Fibroblast of skin of abdomen (primary cell): ENCODE measurements at regions not wholly inside any gene's neighbourhood (a gene's known extent, or its start where the extent isn't known, plus 50 kb on each side); places are given as distances from the start of the nearest gene placed in this dataset.

Experiments used
- DNase-seq: peaks from one replicate; pipeline ENCODE4 v3.0.0-alpha.2; 2013

DNA sequence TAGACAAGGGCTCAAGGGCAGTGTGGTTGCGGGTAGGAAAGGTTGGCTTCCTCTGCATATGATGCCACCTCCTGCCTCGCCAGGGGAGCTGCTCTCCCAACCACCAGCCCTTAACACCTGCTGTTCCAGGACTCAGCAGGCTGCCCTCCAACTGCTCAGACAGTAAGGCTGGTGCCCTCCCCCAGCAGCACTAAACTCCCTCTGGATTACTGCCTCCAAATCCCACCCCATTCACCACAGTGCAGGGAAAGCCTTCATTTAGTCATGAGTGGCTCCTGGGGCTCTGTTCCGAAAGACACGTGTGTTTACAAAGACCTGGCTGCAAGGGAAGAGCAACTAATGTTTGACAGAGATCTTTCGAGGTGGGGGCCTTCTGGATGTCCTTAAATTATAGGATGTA lies 437.2 kb upstream of the MKI67 start:
- no peak for DNase-seq

- DNase-seq = no peak
Observed at GRCh38 chr10:128563904-128564303, 437.7 kb upstream of the MKI67 start.

GRCh38 chr10:128566361-128566968 lies 440.2 kb upstream of the MKI67 start:
- no peak for DNase-seq

GRCh38 chr10:128567551-128567950 lies 441.3 kb upstream of the MKI67 start:
- DNase-seq = no peak

DNA sequence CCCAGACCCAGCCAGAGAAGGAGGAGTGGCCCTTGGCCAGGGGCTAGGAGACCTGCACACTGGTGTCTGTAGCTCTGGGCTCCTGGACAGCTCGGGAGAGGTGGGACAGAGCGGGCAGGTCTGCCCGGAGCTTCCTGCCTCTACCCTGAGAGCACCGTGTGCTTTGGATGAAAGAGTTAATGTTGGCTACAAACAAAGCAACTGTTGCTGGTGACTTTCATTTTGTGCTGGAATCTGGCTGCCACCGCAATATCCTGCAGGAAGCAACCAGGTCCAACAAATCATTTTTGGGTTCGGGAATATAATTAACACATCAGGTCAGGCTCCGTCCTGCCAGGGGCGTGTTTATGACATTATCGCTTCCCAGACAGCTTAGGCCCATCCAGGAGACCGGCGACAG lies 441.8 kb upstream of the MKI67 start:
- no peak for DNase-seq

DNA sequence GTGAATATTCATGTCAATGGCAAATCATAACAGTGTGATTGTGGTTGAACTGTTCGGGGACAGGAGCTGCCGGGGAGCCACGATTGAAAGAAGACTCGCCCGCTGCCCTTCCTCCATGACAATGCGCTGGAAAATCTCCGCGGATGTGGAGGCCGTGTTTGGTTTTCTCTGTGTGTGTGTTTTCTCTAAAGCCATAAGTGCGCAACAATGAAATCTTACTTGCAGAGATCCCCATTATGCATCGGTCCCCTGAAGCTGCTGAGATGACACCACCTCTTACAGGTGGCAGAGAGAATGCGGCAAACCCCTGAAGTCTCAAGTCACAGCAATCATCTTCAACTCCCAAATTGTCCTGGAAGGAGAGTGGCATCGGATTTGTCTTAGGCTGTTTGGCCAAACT lies 442.3 kb upstream of the MKI67 start:
- DNase-seq = no peak

DNA sequence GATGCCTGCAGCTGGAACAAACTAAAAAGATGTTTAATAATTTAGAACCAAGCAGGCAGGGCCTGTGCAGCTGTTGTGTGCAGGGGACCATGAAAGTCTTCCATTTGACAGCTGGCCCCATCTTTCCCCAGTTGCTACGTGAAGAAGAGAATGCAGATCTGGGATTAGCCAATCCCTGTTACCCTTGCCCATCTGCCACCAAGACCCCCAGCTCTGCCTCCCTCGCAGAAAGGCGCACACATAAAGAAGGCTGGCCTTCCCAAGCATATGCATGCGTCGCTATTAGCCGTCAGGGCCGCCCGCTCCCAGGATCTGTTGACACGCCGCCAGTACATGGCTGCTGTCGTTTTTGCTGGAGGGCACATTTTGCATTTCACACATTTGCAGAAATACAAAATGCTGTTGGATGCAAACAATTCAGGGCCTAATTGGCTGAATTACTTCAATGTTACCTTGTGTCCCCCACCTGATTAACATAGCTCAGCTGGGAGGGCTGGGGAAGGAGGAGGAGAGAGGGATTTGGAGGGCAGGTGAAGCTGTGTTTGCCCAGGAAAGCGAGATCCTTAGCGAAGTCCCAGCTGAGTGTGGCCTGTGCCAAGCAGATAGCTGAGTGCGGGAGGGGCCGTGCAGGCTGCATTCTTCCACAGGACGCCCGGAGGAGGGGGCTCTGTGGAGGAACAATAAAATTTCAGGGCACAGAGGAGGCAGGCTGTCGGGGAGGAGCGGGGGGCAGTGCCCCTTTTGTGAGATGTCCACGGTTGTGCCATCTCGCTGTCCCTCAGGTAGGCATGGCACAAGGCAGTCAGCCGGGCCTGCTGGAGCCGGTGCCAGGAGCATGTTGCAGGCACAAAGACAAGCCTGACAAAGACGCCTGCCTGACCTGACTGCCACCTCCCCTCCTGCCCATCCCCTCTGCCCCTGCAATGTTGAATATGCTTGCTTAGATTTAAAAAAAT lies 443.0 kb upstream of the MKI67 start:
- DNase-seq = no peak

DNA sequence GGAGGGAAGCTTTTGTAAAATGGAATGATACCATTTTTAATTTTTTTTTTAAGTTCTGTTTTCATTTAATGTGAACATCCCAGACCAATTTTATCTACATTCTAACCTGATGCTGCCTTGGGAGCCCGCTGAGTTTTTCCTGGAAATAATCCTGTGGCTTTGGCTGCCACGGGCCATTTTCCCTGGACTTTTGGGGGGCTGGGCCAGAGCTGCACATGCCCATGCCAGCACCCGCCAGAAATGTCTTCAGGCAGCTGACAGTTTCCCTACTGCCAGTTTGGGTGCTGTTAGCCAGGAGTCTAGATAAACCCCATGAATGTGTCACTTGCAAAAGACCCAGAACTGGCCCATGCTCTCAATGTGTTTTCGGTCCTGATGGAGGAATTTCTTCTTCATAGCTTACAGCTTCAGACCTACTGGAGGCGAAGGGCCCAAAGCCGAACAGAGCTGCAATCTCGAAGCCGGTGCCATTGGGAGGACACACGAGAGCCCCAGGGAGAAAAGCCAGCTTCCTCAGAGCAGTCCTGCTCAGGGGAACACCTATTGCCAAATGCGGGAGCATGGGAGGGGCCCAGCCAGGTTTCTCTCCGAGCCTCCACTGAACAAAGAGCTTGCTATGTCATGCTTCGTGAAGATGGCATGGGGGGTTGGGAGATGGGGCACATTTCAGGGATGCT lies 444.2 kb upstream of the MKI67 start:
- no peak for DNase-seq

DNA sequence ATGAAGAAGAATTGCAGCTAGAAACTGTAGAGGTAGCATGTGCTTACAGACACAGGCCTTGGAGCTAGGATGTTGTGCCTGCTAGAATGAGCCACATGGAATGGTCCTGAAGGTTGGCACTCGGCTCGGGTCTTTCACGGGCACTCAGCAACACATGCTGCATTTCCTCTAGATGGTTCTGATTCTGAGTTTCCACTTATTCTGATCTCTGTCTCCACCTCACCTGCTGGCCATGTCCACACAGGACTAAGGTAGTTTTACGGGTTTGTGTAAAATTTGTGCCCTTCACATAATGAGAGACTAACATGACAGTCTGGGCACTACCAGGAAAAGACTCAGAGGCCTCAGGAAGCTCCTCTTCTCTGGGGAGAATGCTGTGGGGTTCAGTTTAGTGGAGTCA lies 444.8 kb upstream of the MKI67 start:
- no peak for DNase-seq

DNA sequence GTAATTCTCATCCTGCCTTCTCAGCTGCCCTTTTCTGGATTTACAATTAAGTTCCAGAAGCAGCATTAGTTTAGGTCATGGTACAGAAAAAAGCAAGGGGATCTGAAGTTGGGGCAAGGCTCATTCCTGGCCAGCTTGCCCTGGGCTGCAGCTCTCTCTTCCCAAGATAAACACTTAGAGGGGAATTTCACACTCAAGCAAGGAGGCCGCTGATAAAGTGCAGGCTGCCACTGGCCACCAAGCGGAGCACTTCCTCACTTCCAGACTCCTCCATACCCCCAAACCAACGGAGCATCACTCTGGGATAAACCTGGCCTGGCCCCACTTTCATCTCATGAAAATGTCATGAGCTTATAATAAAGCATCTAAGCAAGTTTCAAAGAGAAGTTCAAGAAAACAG lies 445.5 kb upstream of the MKI67 start:
- DNase-seq = no peak

DNA sequence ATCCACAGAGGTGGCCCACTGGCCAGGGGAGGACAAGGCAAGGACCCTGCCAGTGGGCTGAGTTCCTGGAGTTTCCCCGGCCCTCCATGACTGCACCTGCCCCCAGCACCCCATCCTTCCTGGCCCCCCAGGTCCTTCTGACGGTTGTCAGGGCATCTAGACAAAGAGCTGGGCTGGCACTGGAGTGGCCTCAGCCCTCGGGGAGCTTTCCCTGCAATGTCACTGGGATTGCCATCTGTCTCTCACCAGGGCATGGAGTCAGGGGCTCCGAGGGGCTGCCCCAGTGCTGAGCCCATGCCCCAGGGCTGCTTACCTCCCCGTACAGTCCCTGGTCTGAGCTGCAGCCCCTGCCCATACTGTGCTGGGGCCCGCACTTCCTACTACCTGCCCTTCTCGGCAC lies 446.5 kb upstream of the MKI67 start:
- no peak for DNase-seq

DNA sequence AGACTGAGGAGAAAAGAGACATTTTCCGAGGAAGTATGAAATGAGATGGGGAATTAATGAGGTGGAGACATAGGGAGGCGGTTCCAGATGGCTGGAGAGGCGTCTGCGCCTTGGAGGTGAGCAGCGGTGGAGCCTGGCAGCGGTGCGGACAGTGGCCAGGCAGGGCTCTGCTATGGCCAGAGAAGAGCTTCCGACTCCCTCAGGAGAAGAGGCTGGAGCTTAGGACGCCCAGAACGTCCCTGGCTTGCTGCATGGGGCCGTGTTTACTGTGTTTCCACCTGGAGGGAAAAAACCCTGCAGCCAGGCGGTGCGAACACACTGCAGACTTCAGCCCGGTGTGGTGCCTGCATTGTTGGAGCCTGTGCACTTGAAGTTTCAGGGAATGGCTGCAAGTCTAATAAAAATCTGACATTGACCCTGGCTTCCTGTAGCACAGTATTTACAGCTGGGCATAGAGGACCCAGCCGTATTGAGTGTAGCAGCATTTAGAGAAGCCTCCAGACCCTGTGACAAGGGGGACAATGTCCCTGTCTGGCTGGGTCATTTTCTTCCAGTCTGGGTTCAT lies 447.1 kb upstream of the MKI67 start:
- no peak for DNase-seq

DNA sequence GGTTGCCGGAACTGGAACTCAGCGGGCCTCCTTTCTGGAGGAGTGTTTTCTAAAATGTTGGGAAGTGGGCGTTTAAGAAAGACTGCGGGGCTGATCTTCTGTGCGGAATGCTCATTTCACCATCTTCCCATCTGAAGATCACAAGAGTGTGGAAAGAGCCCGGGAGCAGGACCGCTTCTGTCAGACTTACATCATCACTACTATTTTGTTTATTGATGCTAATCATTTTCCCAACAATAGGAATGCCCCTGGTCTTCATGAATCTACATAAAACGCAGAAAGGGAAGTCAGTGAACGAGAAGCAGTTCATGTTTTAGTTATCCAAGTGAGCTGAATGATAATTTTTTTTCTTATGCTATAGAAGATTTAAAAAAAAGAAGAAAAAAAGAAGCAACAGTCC lies 447.8 kb upstream of the MKI67 start:
- DNase-seq = no peak

DNA sequence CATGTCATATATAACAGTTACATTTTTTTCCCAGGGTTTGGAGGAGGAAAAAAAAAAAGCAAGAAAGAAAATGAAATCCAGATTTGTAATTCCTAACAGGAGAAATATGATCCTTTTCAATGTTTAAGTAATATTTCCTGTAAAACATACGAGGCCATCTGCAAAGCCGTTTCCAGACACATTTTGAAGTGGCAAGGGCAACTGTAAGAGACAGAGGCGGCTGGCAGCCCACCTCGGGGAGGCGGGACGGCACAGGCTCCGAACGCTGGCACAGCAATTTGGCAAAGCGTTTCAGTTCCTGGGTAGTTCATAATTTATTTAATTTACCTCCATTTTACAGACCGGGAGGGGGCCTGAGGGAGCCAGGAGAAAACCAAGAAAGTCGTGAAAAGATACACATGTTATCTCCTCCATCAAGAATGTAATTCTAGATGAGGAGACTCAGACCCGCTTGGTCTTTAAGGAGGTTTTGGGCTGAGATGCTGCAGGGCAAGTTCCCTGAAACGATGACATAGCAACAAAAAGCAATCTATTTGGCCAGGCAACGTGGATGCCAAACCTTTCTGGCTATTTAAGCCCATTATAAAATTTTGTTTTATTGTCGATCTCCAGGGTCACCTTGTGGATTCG lies 448.5 kb upstream of the MKI67 start:
- peak; percentile 37 for DNase-seq

DNA sequence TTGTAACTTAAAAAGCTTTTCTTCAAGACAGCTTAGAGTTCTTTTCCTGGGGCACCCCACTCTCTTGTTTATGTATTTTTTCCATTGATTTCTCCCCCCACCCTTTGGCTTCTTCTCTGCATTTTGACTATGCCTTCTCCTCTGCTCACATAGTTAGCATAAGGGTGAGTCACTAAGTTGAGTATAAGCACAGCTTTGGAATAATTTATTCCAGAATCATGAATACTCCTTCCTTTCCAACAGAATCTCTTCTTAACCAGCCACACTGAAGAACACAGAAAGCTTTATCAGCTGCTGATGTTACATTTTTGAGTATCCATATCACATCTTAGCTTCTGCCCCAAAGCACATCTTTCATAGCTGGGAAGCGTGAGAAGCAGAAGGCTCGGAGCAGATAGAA lies 449.5 kb upstream of the MKI67 start:
- DNase-seq = peak; percentile 30

DNA sequence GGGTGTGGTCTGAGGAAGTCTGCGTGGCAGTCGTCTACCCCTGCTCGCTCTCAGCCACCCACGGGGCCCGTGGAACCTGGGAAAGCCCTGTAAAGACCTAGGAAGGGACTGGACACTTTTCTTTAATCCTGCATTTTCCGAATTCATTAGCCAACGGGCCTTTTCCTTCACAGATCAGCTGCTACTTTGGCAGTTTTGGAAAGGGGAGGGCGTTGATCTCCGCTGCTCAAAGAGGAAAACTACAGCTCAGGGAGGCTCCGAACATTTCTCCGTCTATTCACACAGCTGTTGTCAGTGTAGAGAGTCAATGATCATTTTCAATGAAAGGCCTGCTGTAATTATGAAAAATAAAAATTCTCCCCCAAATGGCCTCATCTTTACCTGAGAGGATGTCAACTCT lies 450.1 kb upstream of the MKI67 start:
- DNase-seq = no peak

DNA sequence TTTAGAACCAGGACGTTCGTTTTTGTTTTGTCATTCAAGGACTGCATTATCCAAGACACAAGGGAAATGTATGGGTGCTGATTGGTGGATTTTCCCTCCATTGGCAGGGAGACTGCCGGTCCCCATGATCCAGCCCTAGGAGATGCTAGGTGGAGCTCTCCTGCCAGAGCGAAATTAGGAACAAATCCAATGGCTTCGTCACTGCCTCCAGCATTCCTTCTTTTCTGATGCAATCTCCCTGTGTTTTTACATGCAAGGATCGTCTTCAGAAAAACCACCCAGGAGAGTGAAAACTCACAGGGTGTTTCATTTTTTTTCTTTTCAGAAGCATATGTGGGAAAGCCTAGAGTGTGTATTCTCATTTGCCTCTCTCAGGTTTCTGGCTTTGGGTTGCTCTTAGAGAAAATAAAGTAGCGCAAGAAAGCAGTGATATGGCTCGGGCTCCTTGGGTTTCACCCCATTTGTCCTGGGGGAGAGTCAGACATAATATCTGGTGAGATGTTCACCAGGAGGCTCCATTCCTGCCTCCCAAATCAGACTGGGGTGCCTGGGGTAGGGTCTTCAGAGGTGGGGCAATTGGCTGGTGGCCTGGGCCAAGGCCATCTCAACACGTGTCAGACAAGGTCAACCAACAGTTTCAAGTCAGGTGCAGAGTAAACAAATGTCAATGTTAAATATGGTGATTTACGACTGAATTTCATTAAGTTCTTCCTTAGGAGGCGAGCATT lies 450.9 kb upstream of the MKI67 start:
- peak; percentile 87 for DNase-seq

DNA sequence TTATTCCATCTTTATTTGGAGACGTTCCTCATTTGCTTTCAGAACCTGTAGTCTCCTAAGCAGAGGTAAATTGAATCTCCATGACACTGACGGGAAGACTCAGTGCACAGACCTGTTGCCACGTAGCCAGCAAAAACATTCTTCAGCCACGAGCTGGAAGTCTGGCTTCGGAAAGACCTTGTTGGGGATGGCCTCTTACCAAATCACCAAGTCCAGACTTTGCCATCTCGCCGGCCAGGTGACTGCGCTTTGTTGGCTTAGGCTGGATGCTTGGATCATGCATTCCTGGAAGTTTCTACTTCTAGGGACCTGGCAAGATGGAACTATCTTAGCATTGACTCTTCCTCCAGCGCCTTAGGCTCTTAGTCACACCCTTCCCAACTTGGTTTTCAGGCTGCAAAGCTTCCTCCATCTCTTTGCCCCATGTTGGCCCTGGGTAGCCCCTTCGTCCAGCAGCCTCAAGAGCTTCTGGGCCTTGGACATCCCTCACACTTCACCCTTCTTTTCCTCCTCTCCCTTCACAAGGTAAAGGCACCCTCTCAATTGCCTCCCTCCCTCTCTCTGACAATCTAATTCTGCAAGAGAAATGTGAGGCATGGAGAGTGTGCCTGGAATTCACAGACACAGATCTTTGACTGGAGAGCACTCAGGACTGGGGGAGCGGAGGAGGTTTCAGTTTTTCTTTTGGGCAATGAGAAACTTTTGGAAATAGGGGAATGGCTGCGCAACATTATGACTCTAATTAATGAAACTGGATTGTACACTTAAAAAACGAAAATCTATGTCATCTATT lies 451.9 kb upstream of the MKI67 start:
- no peak for DNase-seq

GRCh38 chr10:128578766-128579165 lies 452.5 kb upstream of the MKI67 start:
- no peak for DNase-seq

GRCh38 chr10:128579280-128579865 lies 453.1 kb upstream of the MKI67 start:
- no peak for DNase-seq

DNA sequence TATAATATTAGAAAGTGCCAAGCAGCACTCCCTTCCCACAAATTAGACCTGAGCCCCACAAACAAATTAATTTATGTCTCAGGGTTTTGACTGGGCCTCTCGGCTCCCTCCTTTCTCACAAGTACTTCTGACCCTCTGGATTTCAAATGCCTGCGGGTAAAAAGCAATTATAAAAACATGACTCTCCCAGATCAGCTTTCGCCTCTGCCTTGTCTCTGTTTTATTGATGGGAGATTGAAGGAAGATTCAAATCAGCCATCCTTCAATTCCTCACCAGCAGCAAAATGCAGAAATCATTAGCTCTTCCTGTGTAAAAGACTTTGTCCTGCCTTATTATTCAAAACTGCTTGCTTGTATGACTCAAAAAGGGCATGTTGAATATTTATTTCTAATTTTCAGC lies 453.7 kb upstream of the MKI67 start:
- no peak for DNase-seq
